HL-60 (cell line): ENCODE measurements at regions not wholly inside any gene's neighbourhood (a gene's known extent, or its start where the extent isn't known, plus 50 kb on each side); places are given as distances from the start of the nearest gene placed in this dataset.

Experiments used
- DNase-seq, 2 experiments: peaks; one replicate each; pipeline ENCODE4 v3.0.0-alpha.2; 2010 to 2020; ENCODE audit warnings: low read depth in 1 of 2, low spot score in 1 of 2
- H3K27ac ChIP-seq: fragments of 250-450 bp; sonication (Bioruptor Pico); replicated peaks from 2 replicates; pipeline ENCODE4 v1.5.1; 2020; ENCODE audit warnings: mild to moderate bottlenecking, moderate library complexity
- H3K27me3 ChIP-seq: fragments of 250-450 bp; sonication (Bioruptor Pico); 2 replicates; pipeline ENCODE4 v1.5.1; 2021; ENCODE audit warnings: mild to moderate bottlenecking, moderate library complexity; ENCODE audit not compliant: insufficient read depth, poor library complexity, severe bottlenecking
- H3K4me3 ChIP-seq: replicated peaks from 2 replicates; pipeline ENCODE4 v1.5.1; 2011; ENCODE audit warnings: mild to moderate bottlenecking, control low read depth, low read length; ENCODE audit not compliant: insufficient read depth
- GABPA ChIP-seq: IDR thresholded peaks from 2 replicates; pipeline ENCODE4 v1.6.1; 2012; ENCODE audit warnings: low read depth
- POLR2AphosphoS5 ChIP-seq: IDR thresholded peaks from 2 replicates; pipeline ENCODE4 v1.6.1; 2012; ENCODE audit warnings: low read depth
- REST ChIP-seq: IDR thresholded peaks from 2 replicates; pipeline ENCODE4 v1.6.1; 2012; ENCODE audit warnings: low read depth; ENCODE audit not compliant: insufficient replicate concordance
- SPI1 ChIP-seq: IDR thresholded peaks from 2 replicates; pipeline ENCODE4 v1.6.1; 2012; ENCODE audit warnings: low read depth, mild to moderate bottlenecking, borderline replicate concordance
- TF ChIP-seq, protein P1 (sequence below): IDR thresholded peaks from one replicate; pipeline ENCODE4 v1.5.1; 2011; ENCODE audit warnings: low read length, control low read depth, inconsistent platforms; ENCODE audit not compliant: insufficient read depth

- Histone ChIP-seq H3K27ac (no peak overlapping the region), H3K4me3 (no peak overlapping the region), H3K27me3 (no peaks in the 10 kb centered on the region)
- TF ChIP-seq REST: no peak
- TF ChIP-seq, protein P1, sequence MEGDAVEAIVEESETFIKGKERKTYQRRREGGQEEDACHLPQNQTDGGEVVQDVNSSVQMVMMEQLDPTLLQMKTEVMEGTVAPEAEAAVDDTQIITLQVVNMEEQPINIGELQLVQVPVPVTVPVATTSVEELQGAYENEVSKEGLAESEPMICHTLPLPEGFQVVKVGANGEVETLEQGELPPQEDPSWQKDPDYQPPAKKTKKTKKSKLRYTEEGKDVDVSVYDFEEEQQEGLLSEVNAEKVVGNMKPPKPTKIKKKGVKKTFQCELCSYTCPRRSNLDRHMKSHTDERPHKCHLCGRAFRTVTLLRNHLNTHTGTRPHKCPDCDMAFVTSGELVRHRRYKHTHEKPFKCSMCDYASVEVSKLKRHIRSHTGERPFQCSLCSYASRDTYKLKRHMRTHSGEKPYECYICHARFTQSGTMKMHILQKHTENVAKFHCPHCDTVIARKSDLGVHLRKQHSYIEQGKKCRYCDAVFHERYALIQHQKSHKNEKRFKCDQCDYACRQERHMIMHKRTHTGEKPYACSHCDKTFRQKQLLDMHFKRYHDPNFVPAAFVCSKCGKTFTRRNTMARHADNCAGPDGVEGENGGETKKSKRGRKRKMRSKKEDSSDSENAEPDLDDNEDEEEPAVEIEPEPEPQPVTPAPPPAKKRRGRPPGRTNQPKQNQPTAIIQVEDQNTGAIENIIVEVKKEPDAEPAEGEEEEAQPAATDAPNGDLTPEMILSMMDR: no peak
- DNase-seq: no peak
Observed at GRCh38 chr13:105266615-105267014, 1268.8 kb downstream of the EFNB2 start.

DNA sequence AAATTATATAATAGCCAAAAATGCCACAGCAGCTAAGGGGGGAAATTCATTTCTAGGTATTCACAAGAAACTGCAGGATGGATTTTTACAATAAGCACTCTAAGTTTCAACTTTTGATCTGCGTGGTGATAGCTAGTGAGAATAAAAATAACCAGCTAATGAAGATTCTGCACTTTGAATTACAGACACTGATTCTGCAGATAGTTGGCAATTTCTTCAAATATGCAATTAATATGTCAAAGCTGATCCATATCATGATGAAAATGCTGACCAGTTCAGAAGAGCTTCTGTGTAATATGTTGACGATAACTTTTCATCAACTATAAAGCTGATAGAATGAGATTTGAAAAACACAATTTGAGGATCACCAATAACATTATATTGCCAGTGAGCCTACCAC, 1272.9 kb downstream of the EFNB2 start:
- no peak for TF ChIP-seq POLR2AphosphoS5
- no peak for DNase-seq
- H3K27me3 ChIP-seq: no peaks in the 10 kb centered on the region
- no peak overlapping the region for H3K27ac ChIP-seq
- H3K4me3 ChIP-seq: no peak overlapping the region

DNA sequence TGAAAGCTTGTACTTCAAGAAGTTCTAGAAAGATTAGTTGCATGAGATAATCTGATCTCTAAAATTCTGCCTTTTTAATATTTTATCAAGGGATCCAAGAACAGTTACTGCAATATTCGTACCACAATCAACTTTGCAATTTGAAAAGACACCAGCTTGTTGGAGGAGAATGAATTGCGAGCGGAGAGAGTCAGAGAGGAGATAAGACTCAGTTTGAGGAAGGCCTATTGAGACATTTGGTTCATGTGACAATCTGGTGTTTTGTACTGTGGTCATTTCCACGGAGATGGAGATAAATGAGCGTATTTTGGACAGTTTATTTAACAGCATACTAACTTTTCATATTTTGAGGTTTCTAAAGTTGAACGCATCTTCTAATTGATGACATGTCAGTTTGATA, 1276.0 kb downstream of the EFNB2 start:
- TF ChIP-seq SPI1 (no peak), GABPA (no peak), REST (no peak), POLR2AphosphoS5 (no peak)
- TF ChIP-seq, protein P1: no peak
- H3K4me3 ChIP-seq: no peak overlapping the region
- no peaks in the 10 kb centered on the region for H3K27me3 ChIP-seq
- H3K27ac ChIP-seq: no peak overlapping the region
- DNase-seq: no peak

GRCh38 chr13:105255472-105255871, 1280.0 kb downstream of the EFNB2 start:
- TF ChIP-seq REST: no peak
- no peak overlapping the region for H3K27ac ChIP-seq
- no peak for DNase-seq
- no peaks in the 10 kb centered on the region for H3K27me3 ChIP-seq
- H3K4me3 ChIP-seq: no peak overlapping the region
